Gastrocnemius medialis (tissue), 4 donors: ENCODE measurements at regions not wholly inside any gene's neighbourhood (a gene's known extent, or its start where the extent isn't known, plus 50 kb on each side); places are given as distances from the start of the nearest gene placed in this dataset.

ENCODE experiments used
- POLR2A ChIP-seq, 2 donors: fragments of 450-650 bp; IDR thresholded peaks; one replicate each; pipeline ENCODE4 v1.6.1; 2017; ENCODE audit warnings: antibody characterized with exemption in 2 of 2, mild to moderate bottlenecking in 2 of 2, moderate library complexity in 2 of 2
- TF ChIP-seq, protein P1 (sequence below), 5 experiments: fragments of 450-650 bp in 3 of 5; fragments of 200-600 bp in 2 of 5; sonication (generic) in 2 of 5; IDR thresholded peaks in 4 of 5; conservative IDR thresholded peaks in 1 of 5; 1 replicate in 4 of 5; 2 replicates in 1 of 5; pipeline ENCODE4 v1.5.1; 2016 to 2019; ENCODE audit warnings: antibody characterized with exemption in 5 of 5, mild to moderate bottlenecking in 3 of 5, moderate library complexity in 3 of 5

DNA sequence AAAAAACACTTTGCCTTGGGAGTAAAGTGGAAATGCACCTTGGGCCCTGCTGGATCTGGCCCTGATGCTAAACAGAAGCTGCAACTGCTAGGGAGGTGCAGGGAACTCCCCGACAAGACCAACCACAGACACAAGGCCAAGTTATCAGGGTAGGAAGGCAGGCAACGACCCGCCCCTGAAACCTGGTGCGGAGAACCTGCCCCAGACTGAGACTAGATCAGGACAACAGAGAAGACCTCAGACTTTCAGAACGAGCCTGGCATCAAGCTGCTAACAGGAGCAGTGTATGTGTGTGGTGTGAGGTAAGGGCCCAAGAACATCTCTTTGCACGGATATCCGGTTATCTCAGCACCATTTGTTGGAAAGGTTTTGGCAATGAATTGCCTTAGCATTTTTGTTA, 233.7 kb upstream of the RTL1 start:
- TF ChIP-seq, protein P1, sequence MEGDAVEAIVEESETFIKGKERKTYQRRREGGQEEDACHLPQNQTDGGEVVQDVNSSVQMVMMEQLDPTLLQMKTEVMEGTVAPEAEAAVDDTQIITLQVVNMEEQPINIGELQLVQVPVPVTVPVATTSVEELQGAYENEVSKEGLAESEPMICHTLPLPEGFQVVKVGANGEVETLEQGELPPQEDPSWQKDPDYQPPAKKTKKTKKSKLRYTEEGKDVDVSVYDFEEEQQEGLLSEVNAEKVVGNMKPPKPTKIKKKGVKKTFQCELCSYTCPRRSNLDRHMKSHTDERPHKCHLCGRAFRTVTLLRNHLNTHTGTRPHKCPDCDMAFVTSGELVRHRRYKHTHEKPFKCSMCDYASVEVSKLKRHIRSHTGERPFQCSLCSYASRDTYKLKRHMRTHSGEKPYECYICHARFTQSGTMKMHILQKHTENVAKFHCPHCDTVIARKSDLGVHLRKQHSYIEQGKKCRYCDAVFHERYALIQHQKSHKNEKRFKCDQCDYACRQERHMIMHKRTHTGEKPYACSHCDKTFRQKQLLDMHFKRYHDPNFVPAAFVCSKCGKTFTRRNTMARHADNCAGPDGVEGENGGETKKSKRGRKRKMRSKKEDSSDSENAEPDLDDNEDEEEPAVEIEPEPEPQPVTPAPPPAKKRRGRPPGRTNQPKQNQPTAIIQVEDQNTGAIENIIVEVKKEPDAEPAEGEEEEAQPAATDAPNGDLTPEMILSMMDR (IDR thresholded peaks at IDR 0.05 in 4 of 5, conservative IDR thresholded peaks at IDR 0.05 in 1 of 5), result no peak
- TF ChIP-seq POLR2A (IDR thresholded peaks at IDR 0.05), result no peak
